ENCODE measurements at regions not wholly inside any gene's neighbourhood (a gene's known extent, or its start where the extent isn't known, plus 50 kb on each side); places are given as distances from the start of the nearest gene placed in this dataset.
"Not testable (repeated sequence)": the region's sequence is repeated elsewhere in the genome, so short reads cannot be mapped to it uniquely, and the experiment has no call there.

DNA sequence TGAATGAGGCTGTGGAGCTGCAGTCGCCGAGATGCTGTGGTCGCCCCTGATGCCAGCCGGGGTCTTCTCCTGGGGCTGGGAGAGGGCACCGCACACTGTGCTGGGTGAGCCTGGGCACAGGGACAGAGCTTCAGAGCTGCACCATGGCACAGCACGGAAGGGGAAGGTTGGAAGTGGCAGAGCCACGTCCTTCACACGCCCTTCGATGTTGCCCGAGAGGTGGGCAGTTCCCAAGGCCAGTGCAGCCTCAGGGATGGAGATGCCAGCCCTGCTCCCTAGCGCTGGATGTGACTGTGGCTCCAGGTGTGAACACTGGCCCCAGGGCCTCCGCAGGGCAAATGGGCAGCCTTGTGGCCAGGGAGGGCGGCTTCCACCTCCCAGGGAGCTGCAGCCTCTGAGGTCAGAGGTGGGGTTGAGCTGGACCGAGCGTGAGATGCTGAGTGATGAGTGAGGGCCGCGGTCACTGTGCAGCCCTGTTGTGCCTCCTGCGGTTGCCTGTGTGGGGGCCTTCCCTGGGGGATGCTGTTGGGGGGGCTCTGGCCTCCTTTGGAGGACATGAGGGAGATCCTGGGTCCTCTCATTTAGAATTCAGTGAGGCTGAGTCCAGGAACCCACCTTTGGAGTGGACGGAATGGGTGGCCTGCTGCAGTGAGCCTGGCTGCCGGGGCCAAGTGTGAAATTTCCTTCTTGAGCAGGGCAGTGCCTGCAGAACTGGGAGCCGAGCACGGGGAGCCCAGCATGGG, 1090.0 kb downstream of the BRD1 start:
- DNase-seq, result no peak

DNA sequence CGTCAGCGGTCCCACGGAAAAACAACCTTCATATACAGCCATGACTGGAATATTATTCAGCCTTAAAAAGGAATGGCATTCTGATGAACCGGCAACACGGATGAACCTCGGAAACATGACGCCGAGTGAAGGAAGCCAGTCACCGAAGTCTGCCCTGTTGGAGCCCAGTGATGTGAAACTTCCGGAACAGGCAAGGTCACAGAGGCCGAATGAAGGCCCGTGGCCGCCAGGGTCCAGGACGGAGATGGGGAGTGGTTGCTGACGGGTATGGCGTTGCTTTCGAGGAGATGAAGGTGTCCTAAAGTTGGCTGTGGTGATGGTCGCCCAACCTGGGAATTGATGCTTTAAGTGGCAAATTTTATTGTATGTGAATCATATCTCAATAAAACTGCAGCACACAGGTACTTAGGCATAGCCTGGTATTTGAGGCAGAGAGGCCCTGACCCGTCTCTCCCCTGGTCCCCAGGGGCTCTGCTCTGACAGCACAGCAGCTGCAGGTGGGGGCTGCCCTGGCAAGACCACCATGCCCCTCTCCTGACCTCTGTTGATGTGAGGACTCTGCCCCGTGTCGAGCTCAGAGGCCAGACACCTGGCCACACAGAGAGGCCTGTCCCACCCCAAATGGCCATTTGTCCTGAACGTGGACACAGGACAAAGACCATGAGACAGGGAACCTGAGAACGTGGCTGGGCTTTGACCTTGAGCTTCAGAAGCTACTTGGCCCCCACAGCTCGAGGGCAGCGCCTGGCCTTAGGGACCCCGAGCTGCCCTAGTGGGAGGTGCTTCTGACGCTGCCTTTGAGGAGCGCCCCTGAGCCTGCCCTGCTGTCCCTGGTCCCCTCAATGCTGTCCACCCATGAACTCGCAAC, 1090.8 kb downstream of the BRD1 start:
- DNase-seq, result no peak

DNA sequence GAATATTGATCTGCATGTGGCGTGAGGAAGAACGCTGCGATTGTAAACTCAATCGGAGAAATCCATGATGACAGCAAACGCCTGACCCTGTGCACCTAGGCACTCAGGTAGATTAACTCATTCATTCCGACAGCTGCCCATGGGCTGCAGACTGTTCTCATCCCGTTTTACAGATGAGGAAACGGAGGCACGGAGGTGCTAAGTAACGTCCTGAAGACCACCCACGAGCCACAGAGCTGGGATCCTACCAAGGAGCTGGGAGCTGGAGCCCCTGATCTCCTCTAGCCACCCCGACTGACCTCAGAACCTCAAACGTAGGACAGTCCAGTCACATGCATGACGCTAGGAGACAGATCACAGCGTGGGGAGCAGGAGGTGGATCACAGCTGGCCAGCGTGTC, 1092.7 kb downstream of the BRD1 start:
- DNase-seq, result no peak

DNA sequence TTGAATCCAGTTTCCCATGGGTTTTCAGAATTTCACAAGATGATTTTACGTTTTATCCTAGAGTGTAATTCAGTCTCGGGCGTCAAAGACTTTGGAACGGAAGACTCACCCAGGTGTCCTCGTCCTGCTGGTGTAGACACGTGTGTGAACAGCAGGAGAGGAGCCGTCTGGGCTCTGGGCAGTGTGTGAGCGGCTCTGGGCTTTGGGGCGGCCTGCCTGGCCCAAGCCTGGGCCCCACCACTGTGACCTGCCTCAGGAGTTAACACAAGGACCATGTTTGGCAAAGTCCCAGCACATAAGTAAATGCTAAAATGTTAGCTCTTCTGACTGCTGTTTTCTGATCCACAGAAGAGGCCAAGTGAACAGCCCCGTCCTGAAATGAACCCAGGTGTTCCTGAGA, 1093.3 kb downstream of the BRD1 start:
- no peak for DNase-seq

DNA sequence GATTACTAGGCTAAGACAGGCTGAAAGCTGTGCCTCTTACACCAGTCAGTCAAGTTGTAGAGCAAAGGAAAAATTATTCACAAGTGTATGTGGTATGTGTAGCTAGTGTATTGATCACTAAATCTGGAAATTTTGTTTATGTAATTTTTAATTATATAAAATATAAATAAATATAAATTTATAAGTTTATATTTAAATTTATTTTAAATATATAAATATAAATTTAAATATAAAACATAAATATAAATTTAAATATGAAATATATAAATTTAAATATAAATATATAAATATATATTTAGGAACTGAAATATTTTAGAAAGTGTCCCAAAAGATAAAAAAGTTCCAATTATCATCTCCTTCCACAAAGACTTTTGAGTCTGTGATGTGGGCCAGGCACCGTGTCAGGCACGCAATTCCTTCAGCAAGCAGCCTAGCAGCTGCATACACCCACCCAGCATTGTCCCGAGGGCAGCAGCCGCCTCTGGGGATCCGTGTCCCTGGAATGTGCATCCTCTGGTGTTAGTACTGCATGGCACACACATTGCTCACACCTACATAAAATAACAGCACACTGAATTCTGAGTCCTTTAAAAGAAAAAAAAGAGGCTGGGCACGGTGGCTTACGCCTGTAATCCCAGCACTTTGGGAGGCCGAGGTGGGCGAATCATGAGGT, 1098.0 kb downstream of the BRD1 start:
- DNase-seq, result no peak

DNA sequence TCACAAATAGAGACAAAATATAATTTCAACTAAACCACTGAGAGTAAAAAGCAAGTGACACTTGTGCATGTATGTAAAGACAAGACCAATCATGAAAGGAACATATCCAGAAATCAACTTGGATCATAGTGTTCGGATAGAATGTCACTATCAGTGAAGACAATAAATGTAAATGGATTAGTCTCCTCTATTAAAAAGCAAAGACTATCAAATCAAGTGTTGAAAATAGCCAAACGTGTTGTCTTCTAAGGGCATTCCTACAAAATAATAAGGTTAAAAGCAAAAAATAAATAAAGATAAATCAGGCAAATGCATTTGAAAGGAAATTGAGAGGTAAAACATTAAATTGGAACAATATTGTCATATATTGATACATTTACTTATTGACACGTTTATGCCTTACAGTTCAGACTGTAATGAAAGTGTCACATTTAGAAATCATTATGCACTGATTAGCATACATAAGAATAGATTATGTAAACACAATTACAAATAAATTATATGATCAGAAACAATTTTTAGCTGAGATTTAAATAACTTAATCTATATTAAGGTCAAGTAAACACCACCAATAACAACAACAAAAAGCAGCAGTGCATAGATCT, 1100.1 kb downstream of the BRD1 start:
- DNase-seq, result no peak

DNA sequence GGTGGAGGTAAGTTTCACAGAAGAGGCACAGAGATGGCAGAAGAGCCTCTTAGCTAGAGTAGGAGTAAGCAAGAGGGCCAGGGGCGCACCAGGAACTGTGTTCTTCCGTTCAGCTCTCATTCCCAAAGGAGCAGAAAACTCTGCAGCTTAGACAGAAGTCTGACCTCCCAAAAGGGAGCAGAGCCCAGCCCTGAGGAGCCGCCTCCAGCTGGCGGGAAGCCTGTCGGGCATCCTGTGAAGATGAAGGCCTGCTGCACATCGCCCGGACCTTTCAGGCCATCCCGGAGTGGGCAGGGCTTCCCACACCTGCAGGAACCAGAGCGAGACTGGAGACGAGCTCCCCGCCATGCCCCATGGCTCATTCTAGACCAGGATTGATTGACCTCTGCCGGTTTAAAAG, 1102.8 kb downstream of the BRD1 start:
- no peak for DNase-seq

DNA sequence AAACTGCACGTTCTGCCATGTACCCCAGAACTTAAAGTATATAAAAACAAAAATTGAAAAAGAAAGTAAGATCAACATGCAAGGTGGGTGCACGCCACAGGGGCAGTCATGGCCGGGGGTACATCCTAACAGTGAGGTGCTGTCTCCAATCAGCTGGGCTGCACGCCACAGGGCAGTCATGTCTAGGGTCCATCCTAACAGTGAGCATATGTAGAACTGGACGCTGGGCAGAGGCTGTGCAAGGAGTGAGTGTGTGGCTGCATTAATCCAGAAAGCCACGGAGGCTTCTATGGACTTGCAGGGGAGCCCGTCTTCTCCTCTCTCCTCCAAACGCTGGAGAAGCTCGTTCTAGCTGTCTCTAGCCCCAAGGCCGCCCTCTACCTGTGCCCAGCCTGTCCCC, 1105.0 kb downstream of the BRD1 start:
- DNase-seq, result no peak

DNA sequence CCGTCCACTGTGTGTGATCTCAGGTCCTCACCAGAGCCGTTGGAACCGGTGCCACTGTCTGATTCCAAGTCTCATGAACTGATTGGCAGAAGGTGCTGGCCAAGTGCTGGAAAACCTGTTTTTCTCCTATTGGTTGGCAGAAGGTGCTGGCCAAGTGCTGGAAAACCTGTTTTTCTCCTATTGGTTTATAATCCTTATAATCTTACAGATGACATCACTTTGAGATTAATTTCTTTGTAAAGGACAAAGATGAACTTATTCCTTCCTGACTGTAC, 1106.3 kb downstream of the BRD1 start:
- no peak for DNase-seq

DNA sequence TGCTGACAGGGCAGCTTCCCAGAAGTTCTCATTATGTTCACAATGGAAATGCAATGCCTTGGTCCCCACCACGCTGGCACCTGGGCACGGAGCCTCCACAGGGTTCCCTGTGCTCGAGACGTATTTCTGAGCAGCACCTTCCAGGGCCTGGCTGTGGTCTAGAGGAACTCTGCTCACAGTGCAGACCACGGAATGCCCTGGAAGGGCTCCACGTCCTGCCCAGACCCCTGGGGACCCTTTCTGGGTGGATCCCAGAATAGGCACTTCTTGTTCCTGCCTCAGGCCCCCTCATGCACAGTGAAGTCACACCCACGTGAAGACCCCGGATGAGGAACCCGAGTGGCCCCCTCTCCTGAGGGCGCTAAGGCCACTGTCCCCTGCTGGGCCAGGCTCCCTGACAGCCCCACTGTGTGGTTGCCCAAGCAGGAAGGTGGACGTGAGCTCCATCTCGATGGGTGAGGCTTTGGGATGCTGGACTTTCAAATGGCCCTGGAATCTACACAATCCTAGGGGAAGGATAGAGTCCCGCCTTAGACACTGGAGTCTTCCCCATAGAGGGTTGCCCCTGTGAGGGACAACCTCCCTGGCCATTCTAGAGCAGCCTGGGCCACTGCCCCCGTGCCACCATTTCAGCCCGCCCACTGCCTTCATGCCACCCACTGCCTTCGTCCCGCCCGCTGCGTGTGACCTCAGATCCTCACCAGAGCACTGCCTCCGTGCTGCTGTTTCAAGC, 1106.8 kb downstream of the BRD1 start:
- no peak for DNase-seq

DNA sequence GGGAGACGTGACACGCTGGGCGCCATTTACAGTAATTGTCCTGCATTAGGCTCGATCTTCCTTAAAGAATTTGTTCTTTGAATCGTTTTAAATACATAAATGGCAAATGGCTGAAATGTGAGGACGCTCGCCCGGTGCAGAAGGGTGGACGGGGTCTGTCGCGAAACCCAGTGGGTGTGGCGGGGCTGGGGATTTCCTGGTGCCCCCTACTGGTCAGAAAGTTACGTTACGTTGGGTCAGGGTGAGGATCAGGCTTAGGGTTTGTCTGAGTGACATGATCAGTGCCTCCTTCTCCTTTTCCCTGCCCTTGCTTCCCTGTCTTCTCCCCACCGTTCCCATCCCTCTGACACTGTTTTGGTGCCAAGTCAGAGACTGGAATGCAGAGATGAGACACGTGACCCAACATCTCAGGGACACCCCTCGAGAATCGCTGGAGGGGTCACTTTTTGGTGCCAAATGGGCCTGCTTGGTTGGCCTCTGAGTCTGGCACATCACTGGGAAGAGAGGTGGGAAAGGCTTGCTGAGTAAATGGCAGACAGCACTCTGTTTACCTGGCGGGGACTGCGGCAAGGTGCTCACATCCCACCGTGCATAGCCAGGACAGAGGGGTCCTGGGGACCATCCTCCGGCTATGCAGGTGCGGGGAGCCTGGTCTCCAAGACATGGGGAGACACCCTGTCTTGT, 1107.6 kb downstream of the BRD1 start:
- no peak for DNase-seq

DNA sequence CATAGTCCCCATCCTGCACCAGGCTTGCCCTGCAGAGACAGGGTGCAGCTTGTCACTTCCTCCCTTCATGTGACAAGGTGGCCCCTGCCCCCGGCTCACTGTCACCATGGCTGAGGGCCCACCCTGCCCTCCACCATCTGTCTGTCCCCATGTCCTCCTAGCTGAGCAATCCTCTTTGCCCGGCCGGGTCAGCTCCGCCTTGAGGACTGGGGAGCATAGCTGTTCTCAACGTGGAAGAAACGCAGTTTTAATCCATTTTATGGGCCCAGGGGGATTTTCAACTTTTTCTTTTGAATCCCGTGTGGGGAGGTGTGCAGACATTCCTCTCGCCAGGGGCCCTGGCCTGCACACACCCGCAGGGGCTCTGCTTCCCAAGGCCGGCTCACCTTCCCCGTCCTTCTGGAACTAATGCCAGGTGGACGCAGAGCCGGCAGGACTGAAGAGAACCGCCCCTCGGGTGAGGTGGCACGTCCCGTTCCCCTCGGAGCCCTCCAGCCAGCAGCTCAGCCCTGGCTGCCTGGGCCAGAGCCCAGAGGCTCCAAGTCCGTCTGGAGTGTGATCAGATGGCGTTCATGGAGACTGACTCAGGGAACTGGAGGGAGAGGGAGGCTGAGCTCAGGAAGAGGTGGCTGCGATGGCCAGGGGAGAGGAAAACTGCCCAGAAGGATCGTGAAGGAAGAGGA, 1108.7 kb downstream of the BRD1 start:
- DNase-seq, result peak in 1 of 56 donors; percentile 26

DNA sequence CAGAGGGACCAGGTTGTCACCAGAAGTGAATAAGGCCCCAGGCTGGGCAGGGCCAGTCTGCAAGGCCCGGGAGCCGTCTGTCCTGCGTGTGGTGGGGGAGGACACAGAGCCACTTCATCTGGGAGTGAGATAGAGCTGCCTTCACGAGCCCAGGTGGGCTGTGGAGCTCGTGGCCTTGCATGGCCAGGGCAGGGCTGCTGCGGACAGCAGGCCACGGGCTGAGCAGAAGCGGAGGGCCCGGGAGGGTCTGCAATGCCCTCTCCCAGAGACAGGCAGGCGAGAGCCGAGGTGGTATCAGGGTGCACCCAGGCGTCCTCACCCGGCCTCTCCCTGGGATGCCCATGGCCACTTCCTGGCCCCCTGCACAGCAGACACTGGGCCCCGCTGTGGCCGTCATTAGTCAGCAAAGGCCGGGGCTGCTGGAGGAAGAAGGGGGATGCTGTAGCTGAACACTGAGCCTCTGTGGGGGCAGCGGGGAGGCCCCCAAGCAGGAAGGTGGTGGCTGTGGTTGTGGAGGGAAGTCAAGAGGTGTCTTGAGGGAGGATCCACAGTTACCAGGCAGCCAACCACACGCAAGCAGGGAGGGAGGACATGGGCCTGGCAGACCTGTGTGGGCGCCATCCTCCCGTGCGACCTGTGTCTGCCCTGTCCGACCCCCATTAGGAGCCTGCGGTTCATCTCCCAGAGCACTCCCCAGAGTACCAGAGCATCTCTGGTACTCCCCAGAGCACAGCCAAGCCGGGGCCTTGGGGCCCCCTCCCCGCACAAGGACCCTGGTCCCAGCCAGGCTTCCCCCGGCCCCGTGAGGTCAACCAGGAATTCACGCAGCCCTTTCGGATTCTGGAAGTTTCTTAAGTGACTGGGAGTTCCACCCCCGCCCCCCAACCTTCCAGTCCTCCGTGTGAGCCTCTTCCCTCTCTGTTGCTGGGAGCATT, 1109.5 kb downstream of the BRD1 start:
- no peak for DNase-seq

DNA sequence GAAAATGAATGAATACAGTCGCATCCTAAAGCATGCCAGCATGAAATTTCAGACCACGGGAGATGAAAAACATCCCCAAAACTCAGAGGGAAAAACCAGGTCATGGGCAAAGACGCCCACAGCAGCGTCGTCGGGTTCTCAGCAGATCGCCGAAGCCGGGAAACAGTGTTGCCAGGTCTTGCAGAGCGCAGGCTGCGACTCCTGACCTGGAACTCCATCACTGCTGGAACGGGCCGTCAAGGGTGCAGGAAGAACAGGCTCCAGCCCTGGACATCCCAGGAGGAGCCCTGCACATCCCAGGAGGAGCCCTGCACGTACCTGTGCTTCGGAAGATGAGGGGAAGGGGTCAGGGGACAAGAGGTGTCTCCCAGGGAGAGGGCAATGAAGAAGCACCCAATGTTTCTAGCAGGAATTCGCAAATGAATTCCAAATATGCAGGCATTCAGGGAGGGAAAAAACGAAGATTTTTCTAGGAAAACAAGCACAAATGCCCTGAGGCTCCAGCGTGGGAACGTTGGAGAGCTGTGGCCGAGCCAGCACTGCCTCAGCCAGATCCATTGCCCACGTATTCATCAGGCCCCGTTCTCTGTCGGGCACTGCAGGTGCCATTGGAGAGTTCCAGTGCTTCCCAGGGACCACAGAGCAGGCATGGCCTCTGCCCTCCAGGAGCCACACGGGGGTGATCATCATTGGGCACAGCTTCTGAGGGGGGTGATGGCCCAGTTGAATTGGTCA, 1110.4 kb downstream of the BRD1 start:
- no peak for DNase-seq

DNA sequence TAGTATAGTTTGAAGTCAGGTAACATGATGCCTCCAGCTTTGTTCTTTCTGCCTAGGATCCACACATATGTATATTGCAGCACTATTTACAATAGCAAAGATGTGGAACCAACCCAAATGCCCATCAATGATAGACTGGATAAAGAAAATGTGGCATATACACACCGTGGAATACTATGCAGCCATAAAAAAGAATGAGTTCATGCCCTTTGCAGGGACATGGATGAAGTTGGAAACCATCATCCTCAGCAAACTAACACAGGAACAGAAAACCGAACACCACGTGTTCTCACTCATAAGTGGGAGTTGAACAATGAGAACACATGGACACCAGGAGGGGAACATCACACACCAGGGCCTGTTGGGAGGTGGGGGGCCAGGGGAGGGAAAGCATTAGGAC, 1111.5 kb downstream of the BRD1 start:
- not testable (repeated sequence) for DNase-seq

DNA sequence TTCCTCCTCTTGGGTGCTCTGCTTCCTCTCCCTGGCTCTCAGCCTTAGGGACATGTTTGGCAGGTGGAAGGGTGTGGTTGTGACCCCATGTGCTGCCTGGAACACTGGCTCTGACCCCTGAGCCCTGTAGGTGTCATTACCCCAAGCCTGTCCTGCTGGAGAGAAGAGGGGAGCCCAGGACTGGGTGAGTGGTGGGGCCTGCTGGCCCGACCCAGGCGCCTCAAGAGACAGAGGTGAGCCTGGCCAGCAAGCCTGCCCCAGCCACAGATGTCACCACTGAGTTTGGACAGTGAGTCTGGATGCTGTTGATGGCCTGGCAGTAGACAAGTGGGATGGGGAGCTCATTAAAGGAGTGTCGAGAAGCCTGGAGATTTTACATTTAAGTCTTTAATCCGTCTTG, 1112.2 kb downstream of the BRD1 start:
- no peak for DNase-seq

DNA sequence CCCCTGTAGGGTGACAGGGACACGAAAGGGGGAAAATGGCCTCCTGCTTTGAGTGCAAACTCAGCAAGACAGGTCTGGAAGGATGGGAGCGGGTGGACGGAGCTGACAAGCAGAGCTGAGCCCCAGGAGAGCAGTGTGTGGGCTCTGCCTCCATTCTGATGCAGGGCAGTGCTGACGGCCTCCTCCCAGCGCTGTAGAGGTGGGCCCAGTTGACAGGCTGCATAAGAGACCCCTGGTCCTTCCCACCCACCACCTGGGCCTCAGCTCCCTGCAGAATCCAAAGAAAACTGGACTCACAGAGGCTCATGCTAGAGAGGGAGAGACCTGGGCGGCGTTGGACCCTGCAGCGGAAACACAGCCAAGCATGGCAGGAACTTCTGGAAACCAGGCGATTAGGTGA, 1113.4 kb downstream of the BRD1 start:
- DNase-seq, result no peak
